MM.1S (cell line): ENCODE measurements at regions not wholly inside any gene's neighbourhood (a gene's known extent, or its start where the extent isn't known, plus 50 kb on each side); places are given as distances from the start of the nearest gene placed in this dataset.

Experiments used
- DNase-seq: peaks from one replicate; pipeline ENCODE4 v3.0.0-alpha.2; 2015
- H2AFZ ChIP-seq: fragments of 300-600 bp; sonication (generic); 2 replicates; pipeline ENCODE4 v1.6.0; 2016; ENCODE audit warnings: antibody characterized with exemption, low read length
- H3F3A ChIP-seq: fragments of 300-600 bp; sonication (generic); 2 replicates; pipeline ENCODE4 v1.6.1; 2016; ENCODE audit warnings: mild to moderate bottlenecking, antibody characterized with exemption, low read length, moderate library complexity, mixed read lengths; ENCODE audit not compliant: insufficient read depth
- H3K27ac ChIP-seq: fragments of 300-600 bp; sonication (generic); 2 replicates; pipeline ENCODE4 v1.5.1; 2016; ENCODE audit warnings: mild to moderate bottlenecking, low read length
- H3K27me3 ChIP-seq: fragments of 300-600 bp; sonication (generic); replicated peaks from 2 replicates; pipeline ENCODE4 v1.6.0; 2016; ENCODE audit warnings: low read length; ENCODE audit not compliant: insufficient read depth
- H3K36me3 ChIP-seq: fragments of 300-600 bp; sonication (generic); replicated peaks from 2 replicates; pipeline ENCODE4 v1.6.1; 2016; ENCODE audit warnings: mild to moderate bottlenecking, low read length, mixed read lengths; ENCODE audit not compliant: insufficient read depth
- H3K4me1 ChIP-seq: fragments of 300-600 bp; sonication (generic); 2 replicates; pipeline ENCODE4 v1.6.1; 2016; ENCODE audit warnings: low read length, mixed read lengths
- H3K4me2 ChIP-seq: fragments of 300-600 bp; sonication (generic); 2 replicates; pipeline ENCODE4 v1.6.0; 2016; ENCODE audit warnings: low read depth, low read length
- H3K4me3 ChIP-seq: fragments of 300-600 bp; sonication (generic); 2 replicates; pipeline ENCODE4 v1.5.1; 2016; ENCODE audit warnings: low read length, mixed read lengths
- H3K79me2 ChIP-seq: fragments of 300-600 bp; sonication (generic); 2 replicates; pipeline ENCODE4 v1.6.1; 2016; ENCODE audit warnings: mixed run types, low read length, mixed read lengths
- H3K9ac ChIP-seq: fragments of 300-600 bp; sonication (generic); 2 replicates; pipeline ENCODE4 v1.6.1; 2016; ENCODE audit warnings: low read length, mixed read lengths
- H3K9me2 ChIP-seq: fragments of 300-600 bp; sonication (generic); replicated peaks from 2 replicates; pipeline ENCODE4 v1.6.1; 2016; ENCODE audit warnings: mild to moderate bottlenecking, low read length, mixed read lengths; ENCODE audit not compliant: insufficient read depth
- H3K9me3 ChIP-seq: fragments of 300-600 bp; sonication (generic); replicated peaks from 2 replicates; pipeline ENCODE4 v1.6.1; 2016; ENCODE audit warnings: mild to moderate bottlenecking, low read length, mixed read lengths; ENCODE audit not compliant: insufficient read depth
- H4K20me1 ChIP-seq: fragments of 300-600 bp; sonication (generic); 2 replicates; pipeline ENCODE4 v1.6.1; 2016; ENCODE audit warnings: mild to moderate bottlenecking, low read length, moderate library complexity, mixed read lengths; ENCODE audit not compliant: insufficient read depth
- EZH2 ChIP-seq: fragments of 300-600 bp; sonication (generic); optimal IDR thresholded peaks from 2 replicates; pipeline ENCODE3; 2017; ENCODE audit warnings: low read depth, mild to moderate bottlenecking, antibody characterized with exemption, low read length, mixed read lengths
- EZH2phosphoT487 ChIP-seq: fragments of 300-600 bp; sonication (generic); IDR thresholded peaks from 2 replicates; pipeline ENCODE4 v1.6.1; 2018; ENCODE audit warnings: antibody characterized with exemption, low read length
- TF ChIP-seq, protein P1 (sequence below): fragments of 300-600 bp; sonication (generic); IDR thresholded peaks from 2 replicates; pipeline ENCODE4 v1.5.1; 2016; ENCODE audit warnings: antibody characterized with exemption, low read length, mixed read lengths

DNA sequence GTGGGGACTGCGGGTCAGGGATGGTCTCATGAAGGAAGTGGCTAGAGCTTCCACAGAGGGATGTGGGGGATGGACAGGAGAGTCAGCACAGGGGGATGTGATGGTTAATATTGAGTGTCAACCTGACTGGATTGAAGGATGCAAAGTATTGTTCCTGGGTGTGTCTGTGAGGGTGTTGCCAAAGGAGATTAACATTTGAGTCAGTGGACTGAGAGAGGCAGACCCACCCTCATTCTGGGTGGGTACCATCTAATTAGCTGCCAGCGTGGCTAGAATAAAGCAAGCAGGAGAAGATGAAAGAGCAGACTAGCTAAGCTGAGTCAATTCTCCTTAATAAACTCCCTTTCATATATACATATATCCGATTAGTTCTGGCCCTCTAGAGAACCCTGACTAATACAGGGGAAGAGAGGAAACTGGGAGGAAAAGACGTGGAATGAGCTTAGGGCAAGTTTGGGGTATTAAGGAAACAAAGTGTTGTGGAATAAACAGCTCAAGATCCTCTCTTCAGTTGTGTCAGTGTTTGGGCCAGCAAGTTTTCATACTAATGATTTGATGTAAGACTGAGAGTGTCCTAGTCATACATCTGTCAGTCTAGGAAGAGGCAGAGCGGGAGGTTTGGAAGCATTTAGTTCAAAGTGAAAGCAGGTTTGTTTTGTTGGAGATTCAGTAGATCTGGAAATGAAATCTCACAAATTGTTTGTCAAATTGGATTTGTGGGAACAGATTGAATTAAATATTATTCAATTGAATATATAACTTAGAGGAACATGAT lies 135.2 kb upstream of the NT5C1B start:
- no peaks in the 10 kb centered on the region for H3K79me2 ChIP-seq
- no peak overlapping the region for H3K4me3 ChIP-seq
- no peaks in the 10 kb centered on the region for H3K36me3 ChIP-seq
- no peaks in the 10 kb centered on the region for H3K9me3 ChIP-seq
- H3K4me1 ChIP-seq: no peaks in the 10 kb centered on the region
- DNase-seq: no peak
- TF ChIP-seq EZH2 (no peak), EZH2phosphoT487 (no peak)
- TF ChIP-seq, protein P1, sequence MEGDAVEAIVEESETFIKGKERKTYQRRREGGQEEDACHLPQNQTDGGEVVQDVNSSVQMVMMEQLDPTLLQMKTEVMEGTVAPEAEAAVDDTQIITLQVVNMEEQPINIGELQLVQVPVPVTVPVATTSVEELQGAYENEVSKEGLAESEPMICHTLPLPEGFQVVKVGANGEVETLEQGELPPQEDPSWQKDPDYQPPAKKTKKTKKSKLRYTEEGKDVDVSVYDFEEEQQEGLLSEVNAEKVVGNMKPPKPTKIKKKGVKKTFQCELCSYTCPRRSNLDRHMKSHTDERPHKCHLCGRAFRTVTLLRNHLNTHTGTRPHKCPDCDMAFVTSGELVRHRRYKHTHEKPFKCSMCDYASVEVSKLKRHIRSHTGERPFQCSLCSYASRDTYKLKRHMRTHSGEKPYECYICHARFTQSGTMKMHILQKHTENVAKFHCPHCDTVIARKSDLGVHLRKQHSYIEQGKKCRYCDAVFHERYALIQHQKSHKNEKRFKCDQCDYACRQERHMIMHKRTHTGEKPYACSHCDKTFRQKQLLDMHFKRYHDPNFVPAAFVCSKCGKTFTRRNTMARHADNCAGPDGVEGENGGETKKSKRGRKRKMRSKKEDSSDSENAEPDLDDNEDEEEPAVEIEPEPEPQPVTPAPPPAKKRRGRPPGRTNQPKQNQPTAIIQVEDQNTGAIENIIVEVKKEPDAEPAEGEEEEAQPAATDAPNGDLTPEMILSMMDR: no peak
- H3K9me2 ChIP-seq: no peaks in the 10 kb centered on the region
- no peak overlapping the region for H3K27ac ChIP-seq
- H2AFZ ChIP-seq: no peak overlapping the region
- no peak overlapping the region for H3K9ac ChIP-seq
- no peaks in the 10 kb centered on the region for H3K27me3 ChIP-seq
- no peaks in the 10 kb centered on the region for H3F3A ChIP-seq
- no peaks in the 10 kb centered on the region for H4K20me1 ChIP-seq
- no peak overlapping the region for H3K4me2 ChIP-seq

DNA sequence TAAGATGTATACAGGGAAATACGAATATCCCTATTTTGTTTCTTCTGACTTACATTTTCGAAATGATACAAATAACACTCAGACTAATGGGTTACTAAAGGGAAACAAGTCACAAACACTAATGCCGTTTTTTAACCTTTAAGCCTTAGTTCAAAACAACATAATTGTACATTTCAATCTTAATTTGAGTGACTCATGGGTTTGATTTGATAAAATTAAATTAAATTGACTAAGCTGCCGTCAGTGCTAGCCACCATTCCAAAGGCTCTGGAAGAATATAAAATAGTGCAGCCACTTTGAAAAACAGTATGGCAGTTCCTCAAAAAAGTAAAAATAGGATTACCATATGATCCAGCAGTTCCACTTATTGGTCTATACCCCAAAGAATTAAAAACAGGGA lies 133.8 kb upstream of the NT5C1B start:
- H3K9me2 ChIP-seq: no peaks in the 10 kb centered on the region
- H3K27me3 ChIP-seq: no peaks in the 10 kb centered on the region
- no peak for DNase-seq
- no peaks in the 10 kb centered on the region for H3F3A ChIP-seq
- no peaks in the 10 kb centered on the region for H3K79me2 ChIP-seq
- H4K20me1 ChIP-seq: no peaks in the 10 kb centered on the region
- H3K9ac ChIP-seq: no peak overlapping the region
- no peak overlapping the region for H3K4me2 ChIP-seq
- H3K4me1 ChIP-seq: no peaks in the 10 kb centered on the region
- no peak overlapping the region for H2AFZ ChIP-seq
- TF ChIP-seq EZH2phosphoT487 (no peak), EZH2 (no peak)
- TF ChIP-seq, protein P1: no peak
- H3K4me3 ChIP-seq: no peak overlapping the region
- no peak overlapping the region for H3K27ac ChIP-seq
- H3K36me3 ChIP-seq: no peaks in the 10 kb centered on the region
- no peaks in the 10 kb centered on the region for H3K9me3 ChIP-seq

DNA sequence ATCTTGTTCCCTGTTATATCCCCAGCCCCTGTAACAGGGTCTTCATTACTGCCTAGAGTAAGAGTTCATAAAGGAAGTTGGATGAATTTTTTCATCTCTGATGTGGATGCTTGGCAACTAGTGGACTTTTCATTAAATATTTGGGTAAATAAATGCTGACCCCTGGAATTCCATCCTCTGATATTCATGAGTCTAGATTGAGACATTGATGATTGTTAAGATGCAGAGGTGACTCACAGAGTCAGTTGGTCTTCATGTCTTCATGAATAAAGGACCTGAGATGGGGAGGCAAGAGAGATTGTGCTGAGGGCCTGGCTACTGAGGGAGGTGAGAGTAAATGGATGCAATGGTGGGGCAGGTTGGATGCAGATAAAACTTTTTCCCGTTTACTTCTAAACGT lies 132.7 kb upstream of the NT5C1B start:
- DNase-seq: no peak
- H2AFZ ChIP-seq: no peak overlapping the region
- H3K79me2 ChIP-seq: no peaks in the 10 kb centered on the region
- no peaks in the 10 kb centered on the region for H3F3A ChIP-seq
- H3K9ac ChIP-seq: no peak overlapping the region
- H3K4me2 ChIP-seq: no peak overlapping the region
- TF ChIP-seq EZH2 (no peak), EZH2phosphoT487 (no peak)
- TF ChIP-seq, protein P1: no peak
- H3K36me3 ChIP-seq: no peaks in the 10 kb centered on the region
- no peaks in the 10 kb centered on the region for H3K4me1 ChIP-seq
- no peak overlapping the region for H3K4me3 ChIP-seq
- H3K9me3 ChIP-seq: no peaks in the 10 kb centered on the region
- no peaks in the 10 kb centered on the region for H3K9me2 ChIP-seq
- no peaks in the 10 kb centered on the region for H3K27me3 ChIP-seq
- no peaks in the 10 kb centered on the region for H4K20me1 ChIP-seq
- no peak overlapping the region for H3K27ac ChIP-seq
